ENCODE measurements at regions not wholly inside any gene's neighbourhood (a gene's known extent, or its start where the extent isn't known, plus 50 kb on each side); places are given as distances from the start of the nearest gene placed in this dataset.

GRCh38 chr2:18749912-18750526 lies 160.7 kb upstream of the NT5C1B start:
- peak; percentile 51 to 73 for DNase-seq
- Histone ChIP-seq H3K27ac (peak overlapping the region; percentile 54 to 56), H3K27me3 (no peaks in the 10 kb centered on the region), H3K9me3 (no peaks in the 10 kb centered on the region), H3K36me3 (no peaks in the 10 kb centered on the region), H3K4me1 (no peaks in the 10 kb centered on the region), H3K4me3 (no peak overlapping the region)
- no peak for TF ChIP-seq POLR2A (IDR thresholded peaks at IDR 0.05)
- peak; percentile 69 to 79 (median 77) for TF ChIP-seq CTCF (IDR thresholded peaks at IDR 0.05)
- intact Hi-C loops (cut with DNase I; ENCODE audit: low total_unique reads), result loop anchor here (10.0 kb wide), 1 partner anchor 615 kb away; no protein-coding TSS in a partner anchor

DNA sequence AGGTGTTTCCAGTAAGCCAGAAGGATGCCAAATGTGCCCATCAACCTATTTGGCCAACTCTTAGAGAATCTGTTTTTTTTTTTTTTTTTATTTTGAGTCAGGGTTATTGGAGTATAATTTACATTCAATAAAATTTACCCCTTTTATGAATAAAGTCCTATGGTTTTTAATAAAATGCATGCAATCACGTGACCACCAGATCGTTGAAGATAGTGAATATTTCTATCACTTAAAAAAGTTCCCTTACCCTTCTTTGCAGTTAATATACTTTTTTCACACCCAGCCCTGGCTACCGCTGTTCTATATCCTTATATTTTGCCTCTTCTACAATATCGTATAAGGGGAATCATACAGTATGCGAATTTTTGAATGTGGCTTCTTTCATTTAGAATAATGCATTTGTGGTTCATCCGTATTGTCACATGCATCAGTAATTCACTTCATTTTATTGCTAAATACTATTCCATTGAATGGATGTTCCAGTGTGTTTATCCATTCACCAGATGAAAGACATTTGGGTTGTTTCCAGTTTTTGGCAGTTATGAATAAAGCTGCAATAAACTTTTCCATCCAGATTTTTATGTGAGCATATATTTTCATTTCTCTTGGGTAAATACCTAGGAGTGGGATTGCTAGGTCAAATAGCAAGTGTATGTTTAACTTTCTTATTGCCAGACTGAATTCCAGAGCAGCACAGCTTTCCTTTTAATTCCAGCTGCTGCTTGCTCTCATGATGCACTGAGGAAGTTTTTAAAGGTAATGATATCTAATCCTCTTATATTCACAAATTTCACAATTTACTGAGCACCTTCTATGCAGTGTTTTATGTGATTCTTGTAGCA lies 156.3 kb upstream of the NT5C1B start:
- H3K9me3 ChIP-seq, result no peaks in the 10 kb centered on the region
- no peaks in the 10 kb centered on the region for H3K27me3 ChIP-seq
- H3K27ac ChIP-seq, result no peak overlapping the region
- TF ChIP-seq CTCF (IDR thresholded peaks at IDR 0.05), result no peak
- TF ChIP-seq POLR2A (IDR thresholded peaks at IDR 0.05), result no peak
- H3K36me3 ChIP-seq, result no peaks in the 10 kb centered on the region
- DNase-seq, result no peak
- H3K4me1 ChIP-seq, result peaks cover 0 to 17% of the 10 kb centered on the region in 2 donors
- intact Hi-C loops (cut with DNase I; ENCODE audit: low total_unique reads), result loop anchor here (10.0 kb wide), 1 partner anchor 619 kb away; no protein-coding TSS in a partner anchor
- H3K4me3 ChIP-seq, result no peak overlapping the region

DNA sequence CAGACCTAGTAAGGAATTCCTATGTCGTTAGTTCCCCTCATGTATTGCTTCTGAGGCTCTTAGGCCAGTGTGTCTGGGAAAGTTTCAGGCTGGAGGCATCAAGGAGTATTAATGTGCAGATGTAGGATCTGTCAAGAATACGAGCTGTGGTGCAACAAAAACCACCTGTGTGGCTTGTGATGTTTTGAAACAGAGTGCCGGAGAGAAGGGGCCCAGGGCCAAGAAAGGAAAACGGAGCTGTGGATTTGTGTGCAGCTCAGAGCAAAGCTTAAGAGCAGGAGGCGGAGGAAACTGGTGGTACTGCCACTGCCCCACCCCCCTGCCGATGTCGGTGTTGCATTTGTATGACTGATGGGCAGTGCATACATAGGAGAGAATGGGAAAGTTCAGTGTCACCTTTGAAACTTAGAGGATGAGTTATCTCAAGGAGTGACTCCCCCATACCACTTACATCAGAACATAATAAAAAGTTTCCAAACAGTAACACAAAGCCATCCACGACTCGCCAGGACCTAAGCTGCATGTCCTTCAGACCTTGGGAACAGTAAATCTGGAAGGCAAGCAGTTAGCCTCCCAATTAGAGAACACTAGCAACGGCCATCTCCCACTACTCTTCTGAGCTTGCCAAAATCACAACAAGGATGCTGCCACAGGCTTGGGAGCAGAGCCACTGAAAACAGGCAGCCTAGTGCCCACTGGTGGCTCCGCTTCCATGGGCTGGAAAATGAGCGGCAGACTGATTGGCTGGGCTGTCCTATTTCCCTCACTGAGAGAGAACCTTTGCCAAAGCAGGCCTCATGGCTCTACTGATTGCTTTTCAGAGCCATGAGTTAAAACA lies 152.7 kb upstream of the NT5C1B start:
- intact Hi-C loops (cut with DNase I; ENCODE audit: low total_unique reads), result loop anchor here (10.0 kb wide), 1 partner anchor 623 kb away; no protein-coding TSS in a partner anchor
- H3K36me3 ChIP-seq, result no peaks in the 10 kb centered on the region
- H3K9me3 ChIP-seq, result no peaks in the 10 kb centered on the region
- DNase-seq, result peak; percentile 80 to 91
- peak in 3 of 4 experiments; percentile 10 to 20 (median 16) for TF ChIP-seq CTCF (IDR thresholded peaks at IDR 0.05)
- TF ChIP-seq POLR2A (IDR thresholded peaks at IDR 0.05), result no peak
- H3K27me3 ChIP-seq, result no peaks in the 10 kb centered on the region
- peak overlapping the region; percentile 71 to 77 for H3K27ac ChIP-seq
- H3K4me1 ChIP-seq, result peaks cover 0 to 17% of the 10 kb centered on the region in 2 donors
- H3K4me3 ChIP-seq, result no peak overlapping the region

GRCh38 chr2:18741191-18741590 lies 151.8 kb upstream of the NT5C1B start:
- no peaks in the 10 kb centered on the region for H3K27me3 ChIP-seq
- intact Hi-C loops (cut with DNase I; ENCODE audit: low total_unique reads), result loop anchor here (10.0 kb wide), 1 partner anchor 624 kb away; no protein-coding TSS in a partner anchor

More at GRCh38 chr2:18741191-18741590, 151.8 kb upstream of the NT5C1B start:
- H3K27ac ChIP-seq, result peak overlapping the region; percentile 71 to 77
- H3K4me3 ChIP-seq, result no peak overlapping the region
- DNase-seq, result no peak
- no peak for TF ChIP-seq POLR2A (IDR thresholded peaks at IDR 0.05)
- no peak for TF ChIP-seq CTCF (IDR thresholded peaks at IDR 0.05)
- H3K9me3 ChIP-seq, result no peaks in the 10 kb centered on the region
- no peaks in the 10 kb centered on the region for H3K36me3 ChIP-seq
- peaks cover 0 to 17% of the 10 kb centered on the region in 2 donors for H3K4me1 ChIP-seq
